NK-92 treated with Interleukin-12 subunit alpha and Interleukin-12 subunit beta, amount 100 ng/mL, for 24 hours (cell line): ENCODE measurements at regions not wholly inside any gene's neighbourhood (a gene's known extent, or its start where the extent isn't known, plus 50 kb on each side); places are given as distances from the start of the nearest gene placed in this dataset.

Source experiments
- DNase-seq: peaks from one replicate; lab custom pipeline; 2025; lab: John Stamatoyannopoulos, UW

DNA sequence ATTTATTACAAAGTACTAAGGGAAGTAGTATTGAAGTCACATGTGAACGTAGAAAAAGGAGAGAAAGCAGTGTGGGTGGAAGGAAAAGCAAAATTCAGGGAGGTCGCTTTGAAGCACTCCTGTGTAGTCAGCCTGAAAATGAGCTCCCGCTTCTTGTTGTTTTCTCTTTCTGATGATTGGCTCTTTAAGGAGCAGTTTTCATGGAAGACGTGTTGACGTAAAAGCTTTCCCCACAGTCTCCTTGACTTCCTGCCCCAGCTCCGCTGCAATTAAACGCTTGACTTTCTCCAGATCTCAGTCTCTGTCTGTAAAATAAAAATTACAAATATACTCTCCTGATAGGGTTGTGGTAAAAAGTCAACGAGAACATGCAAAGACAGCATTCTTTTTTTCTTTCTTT is 661.5 kb upstream of the ZP4 start:
- DNase-seq, result no peak

DNA sequence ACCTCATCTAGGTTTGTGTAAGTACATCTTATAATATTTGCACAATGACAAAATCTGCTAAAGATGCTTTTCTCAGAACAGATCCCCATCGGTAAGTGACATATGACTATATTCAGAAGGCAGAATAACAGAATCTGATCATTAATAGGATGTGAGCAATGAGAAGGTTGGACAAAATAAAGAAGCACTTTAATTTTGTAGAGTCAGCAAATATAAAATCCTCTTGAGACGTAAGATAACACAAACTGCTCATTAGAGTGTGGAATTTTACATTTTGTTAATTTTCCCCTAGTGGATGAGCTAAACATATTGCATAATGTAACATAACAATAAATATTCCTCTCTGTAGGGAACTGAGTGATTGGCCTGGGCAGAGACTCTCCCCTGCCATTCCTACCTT is 658.4 kb upstream of the ZP4 start:
- no peak for DNase-seq

DNA sequence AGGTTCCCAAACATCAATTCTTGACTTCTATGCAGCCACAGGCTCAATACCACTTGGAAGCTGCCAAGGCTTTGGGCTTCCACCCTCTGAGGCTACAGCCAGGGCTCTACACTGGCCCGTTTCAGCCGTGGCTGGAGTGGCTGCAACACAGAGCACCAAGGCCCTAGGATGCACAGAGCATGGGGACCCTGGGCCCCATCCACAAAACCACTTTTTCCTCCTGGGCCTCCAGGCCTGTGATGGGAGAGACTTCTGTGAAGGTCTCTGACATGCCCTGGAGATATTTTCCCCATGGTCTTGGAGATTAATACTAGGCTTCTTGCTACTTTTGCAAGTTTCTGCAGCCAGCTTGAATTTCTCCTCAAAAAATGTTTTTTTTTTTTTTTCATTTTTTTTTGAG is 655.4 kb upstream of the ZP4 start:
- DNase-seq, result no peak

DNA sequence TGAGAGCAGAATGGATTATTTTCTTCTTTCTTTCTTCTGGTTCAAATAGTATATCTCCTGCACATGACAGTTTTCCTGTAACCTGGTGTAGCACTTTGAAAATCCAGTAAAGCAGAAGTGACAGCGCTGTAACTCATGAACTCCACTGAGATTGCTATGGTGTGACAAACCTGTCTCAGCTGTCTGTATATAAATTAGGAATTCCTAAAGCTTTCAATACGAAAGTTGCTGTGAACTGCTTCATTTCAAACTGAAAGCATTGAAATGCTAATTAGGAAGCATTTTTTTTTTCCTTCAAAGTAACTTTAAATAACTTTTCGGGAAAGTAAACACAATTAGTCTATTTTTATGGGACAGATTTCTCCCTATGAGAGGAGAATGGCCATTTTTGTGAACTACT is 646.9 kb upstream of the ZP4 start:
- DNase-seq, result no peak

DNA sequence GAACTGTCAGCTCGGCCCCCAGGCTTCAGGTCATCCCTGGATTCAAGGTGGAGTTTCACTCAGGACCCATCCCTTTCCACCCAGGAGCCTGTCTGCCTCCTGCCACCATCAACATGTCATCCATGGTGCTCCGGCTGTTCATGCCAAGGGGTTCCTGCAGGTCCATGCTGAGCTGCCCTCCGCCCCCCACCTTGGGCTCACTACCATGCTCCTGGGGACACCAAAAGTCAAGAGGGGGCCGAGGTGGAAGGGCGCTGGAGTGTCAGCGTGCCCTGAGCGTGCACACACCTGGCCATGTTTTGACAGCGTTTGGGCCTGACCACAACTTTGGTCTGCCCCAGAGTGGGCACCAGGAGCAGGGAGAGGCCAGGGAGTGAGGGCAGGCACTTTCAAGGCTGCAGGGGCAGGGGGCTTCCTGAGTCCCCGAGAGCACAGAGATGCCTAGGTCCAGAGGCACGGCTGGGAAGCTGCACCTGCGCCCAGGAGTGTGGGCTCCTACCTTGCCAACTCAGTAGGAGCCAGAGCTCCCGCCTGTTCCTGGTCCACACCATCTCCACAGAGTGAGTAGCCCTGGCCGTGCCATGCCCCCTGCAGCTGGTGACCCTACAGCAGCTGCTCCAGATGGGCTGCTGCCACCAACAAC is 639.6 kb upstream of the ZP4 start:
- DNase-seq, result no peak

DNA sequence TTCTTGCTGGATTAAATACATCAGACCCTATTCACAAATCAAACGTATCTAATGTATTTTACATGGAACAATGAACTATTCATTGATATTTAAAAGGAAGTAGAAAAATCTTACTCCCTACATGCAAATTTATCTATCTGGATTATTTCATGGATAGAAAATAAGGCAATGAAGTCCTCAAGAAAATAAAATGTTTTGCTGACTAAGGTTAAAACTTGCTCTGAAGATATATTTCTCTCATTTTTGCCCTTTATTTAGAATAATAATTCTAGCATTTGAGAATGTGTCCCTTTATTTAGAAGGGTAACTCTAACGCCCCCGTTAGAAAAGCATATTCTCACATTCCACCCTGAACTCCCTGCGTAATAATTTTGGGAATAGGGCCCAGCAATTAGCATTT is 627.0 kb upstream of the ZP4 start:
- DNase-seq, result no peak

DNA sequence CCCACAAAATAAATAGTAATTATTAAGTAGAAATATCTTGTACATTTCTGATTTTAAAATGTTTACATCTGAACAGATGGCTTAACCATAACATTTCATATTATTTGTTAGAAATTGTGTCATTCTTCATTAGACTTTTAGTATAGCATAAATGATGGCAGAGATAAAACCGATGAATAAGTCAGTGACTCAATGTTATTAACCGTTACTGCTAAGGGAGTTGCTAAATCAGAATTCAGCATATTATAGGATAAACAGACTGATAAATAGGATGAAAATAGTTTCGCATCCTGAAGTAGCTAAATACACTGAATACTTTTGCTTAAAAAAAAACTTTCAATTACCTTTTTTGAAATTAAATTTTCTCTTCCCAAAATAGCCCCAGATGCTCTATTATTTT is 610.6 kb upstream of the ZP4 start:
- no peak for DNase-seq

DNA sequence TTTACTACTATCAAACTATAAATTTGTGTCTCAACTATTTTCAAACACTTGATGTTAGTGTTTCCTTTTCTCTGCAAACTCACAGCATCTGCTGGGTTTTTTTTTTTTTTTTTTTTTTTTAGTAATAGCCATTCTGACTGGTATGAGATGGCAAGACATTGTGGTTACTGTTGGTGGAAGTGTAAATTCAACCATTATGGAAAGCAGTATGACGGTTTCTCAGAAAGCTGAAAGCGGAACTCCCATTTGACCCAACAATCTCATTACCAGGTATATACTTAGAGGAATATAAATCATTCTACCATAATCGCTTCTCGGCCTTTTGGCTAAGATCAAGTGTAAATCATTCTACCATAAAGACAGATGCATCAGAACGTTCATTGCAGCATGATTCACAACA is 608.3 kb upstream of the ZP4 start:
- no peak for DNase-seq

DNA sequence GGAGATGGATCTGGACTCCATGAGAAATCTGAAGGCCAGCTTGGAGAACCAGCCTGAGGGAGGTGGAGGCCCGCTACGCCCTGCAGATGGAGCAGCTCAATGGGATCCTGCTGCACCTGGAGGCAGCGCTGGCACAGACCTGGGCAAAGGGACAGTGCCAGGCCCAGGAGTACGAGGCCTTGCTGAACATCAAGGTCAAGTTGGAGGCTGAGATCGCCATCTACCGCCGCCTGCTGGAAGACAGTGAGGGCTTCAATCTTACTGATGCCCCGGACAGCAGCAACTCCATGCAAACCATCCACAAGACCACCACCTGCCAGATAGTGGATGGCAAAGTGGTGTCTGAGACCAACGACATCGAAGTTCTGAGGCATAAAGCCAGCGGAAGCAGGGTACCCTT is 601.5 kb upstream of the ZP4 start:
- DNase-seq, result no peak

DNA sequence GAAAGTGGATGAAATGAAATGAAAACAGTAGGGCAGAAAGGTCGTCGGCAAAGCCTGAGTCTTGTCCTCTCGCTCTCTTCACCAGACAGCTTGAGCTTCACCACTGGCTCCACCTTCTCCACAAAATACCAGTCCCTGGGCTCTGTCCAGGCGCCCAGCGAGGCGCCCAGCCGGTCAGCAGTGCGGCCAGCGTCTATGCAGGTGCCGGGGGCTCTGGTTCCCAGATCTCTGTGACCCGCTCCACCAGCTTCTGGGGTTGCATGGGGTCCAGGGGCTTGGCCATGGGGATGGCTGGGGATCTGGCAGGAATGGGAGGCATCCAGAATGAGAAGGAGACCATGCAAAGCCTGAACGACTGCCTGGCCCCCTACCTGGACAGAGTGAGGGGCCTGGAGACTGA is 600.5 kb upstream of the ZP4 start:
- no peak for DNase-seq

DNA sequence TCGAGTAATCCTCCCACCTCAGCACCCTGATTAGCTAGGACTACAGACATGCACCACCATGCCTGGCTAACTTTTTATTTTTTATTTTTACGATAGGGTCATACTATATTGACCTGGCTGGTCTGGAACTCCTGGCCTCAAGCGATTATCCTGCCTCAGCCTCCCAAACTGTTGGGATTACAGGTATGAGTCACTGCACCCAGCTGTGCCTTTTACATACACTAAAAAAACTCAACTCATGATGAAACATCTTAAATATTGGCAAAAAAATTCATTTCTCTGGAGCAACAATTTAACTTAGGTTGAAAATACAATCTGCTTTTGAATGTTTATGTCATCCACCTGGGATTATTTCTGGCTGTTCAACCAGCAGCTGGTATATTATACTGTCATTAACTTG is 598.3 kb upstream of the ZP4 start:
- no peak for DNase-seq

DNA sequence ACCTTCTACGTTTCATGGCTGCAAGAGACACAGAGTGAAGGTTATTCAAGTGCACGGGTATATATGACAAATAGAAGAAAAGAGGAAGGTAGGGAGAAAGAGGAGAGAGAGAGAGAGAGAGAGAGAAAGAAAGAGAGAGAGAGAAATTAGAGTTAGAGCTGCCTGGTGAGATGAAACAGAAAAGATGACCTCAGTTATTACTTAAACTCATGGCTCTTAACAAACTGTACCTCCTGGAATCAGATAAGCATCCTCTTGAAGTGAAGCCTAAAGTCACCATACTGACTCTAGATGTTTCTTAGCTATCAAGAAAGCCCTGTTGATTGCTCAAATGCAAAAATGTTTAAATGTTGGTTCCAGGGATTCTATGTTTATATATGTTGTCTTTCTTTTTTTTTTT is 597.7 kb upstream of the ZP4 start:
- DNase-seq, result no peak

DNA sequence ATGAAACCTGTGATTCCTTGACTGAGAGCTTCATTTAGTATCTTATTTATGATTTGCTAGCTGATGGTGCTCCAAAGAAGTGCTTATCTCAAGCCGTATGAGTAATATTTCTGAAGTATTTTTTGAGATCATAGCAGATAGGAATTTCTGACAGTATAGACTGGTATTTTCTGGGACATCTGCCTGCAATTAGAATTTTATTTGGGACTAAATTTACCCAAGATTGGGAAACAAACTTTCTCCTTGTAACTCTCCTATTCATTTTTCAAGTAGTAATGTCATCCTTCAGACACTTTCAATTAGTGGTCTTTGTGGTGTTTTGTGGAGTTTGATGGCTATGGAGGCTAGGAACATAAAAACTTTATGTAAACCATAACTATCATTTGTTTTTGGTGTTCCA is 597.2 kb upstream of the ZP4 start:
- no peak for DNase-seq

DNA sequence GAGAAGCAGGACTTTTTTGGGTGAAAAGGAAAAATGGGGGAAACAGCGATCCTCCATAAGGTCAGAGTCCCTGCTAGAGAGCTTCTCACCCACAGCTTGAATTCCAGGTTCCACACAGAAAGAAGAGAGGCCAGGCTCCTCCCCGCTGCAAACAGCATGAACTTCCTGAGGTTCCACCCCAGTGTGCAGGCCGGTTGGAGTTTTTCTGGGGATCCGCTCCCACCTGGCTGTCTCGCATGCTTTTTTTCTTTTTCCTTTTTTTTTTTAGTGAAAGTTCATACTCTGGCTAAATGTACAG is 595.1 kb upstream of the ZP4 start:
- no peak for DNase-seq

DNA sequence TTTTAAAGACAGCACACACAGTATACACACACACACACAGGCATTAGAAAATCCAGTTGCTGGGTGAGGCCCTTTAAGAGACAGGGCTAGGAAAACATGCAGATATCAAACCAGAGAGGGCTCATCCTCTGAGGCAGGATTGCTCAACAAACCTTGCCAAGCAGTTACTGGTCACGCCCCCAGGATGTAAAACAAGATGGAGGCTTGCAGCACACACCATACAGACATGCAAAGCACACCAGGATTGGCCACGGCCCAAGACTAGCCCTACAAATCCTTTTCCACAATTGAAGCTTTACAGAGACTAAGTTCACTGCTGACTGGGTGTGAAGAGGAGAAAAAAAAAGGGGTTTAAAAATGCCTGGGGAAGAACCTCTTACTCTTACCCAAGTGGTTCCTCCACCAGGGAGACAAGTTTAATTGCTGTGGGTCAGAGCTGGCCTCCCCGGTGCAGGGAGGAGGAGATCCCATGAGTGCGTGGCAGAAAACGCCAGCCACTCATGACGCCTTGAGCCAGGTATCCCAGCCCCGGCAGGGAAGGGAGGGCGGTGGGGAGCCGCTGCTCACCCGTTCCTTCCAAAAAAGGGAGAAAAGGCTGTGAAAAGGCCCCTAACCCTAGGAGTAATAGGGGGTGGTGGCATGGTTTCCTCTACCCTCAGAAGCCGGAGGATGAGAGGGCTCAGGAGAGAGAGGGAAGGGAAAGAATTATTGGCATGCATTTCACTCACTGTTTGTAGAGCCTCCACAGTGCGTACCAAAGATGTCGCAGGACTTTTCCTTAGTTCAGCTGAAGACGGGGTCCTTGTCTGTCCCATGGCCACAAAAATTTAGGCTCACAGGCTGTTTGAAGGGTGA is 594.6 kb upstream of the ZP4 start:
- DNase-seq, result no peak

DNA sequence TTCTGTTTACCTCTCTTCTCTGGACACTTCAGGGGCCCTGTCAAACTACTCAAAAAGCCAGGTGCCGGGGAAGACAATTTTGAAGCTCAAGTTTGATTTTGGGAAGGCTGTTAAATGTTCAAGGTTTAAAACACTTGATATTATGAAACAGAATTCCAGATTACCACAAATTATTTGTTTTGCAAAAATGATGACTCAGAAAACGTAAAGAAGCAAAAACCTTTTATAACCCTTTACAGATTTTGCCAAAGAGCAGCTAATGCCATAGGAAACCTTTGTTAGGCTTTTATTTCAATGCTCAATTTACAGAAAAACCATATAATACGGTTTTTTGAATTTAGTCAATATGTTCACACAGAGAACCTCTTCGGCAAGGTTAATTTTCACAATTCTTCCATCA is 593.4 kb upstream of the ZP4 start:
- DNase-seq, result no peak

DNA sequence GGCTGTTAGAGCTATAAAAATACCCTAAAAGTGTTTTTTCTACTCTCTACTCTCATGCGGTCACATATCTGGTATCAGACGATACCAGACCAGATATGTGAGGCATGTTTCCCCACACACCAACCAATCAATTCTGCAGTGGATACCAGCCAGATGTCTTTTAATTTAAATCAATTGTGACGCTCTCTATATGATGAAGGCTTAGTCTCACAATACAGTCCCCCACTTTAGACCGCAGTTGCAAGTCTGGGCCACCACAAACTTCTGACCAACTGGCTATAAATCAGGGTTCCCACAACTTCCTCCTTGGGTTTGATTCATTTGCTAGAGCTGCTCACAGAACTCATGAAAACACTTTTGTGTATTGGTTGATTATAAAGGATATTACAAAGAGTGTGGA is 586.1 kb upstream of the ZP4 start:
- no peak for DNase-seq

DNA sequence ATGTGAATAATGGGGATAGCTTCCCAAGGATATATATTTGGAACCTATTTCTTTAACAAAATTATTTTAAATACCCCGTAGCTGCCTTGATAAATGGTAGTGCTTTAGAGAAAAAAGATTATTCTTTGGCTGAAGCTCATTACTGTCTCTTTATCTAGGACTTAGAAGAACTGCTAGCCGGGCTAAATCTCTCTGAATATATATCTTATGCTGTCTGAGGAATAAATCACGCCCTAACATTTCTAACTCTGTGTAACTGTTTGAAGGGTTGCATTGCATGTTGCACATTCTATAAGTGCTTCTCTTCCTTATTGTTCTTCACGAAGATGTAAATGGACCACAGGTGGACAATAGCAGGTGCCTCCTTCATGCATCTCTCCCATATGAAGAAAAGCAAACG is 585.0 kb upstream of the ZP4 start:
- DNase-seq, result no peak

DNA sequence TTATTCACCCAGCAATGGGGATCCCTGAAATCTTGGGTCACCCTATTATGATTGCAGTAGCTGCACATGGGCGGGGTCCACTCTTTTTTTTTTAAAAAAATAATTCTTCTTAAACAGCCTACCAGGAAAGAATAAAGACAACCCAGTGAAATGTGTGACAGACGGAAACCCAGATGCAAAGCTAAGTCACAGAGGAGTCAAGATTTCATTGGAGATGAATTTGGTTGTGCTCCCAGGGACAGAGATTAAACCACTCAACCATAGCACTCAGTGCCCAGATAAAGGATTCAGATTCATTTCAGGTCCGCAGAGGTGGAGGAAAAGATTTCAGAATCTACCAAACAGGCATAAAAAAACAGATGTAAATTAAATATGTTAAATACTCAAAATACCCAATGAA is 583.5 kb upstream of the ZP4 start:
- DNase-seq, result no peak

DNA sequence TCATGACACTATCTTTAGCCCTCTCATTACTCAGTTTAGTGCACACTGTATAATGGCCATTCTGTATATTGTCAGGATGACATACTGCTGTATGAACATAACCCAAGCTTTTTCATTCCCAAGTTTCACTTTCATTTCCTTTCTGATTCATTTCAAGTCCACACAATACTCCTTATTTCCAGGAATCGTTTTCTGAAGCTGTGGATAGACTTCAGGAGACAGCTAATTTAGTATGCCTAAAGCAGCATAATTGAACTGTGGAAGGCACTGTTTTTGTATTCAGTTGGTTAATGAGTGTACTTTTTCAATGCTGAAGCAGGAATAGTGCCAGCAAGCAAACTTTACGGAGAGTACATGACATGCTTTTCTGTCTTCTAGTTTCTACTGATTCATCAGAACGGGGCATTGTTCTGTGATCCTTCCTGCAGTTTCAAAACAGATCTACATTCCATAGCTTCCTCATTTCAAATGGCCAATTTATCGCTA is 578.5 kb upstream of the ZP4 start:
- DNase-seq, result no peak

DNA sequence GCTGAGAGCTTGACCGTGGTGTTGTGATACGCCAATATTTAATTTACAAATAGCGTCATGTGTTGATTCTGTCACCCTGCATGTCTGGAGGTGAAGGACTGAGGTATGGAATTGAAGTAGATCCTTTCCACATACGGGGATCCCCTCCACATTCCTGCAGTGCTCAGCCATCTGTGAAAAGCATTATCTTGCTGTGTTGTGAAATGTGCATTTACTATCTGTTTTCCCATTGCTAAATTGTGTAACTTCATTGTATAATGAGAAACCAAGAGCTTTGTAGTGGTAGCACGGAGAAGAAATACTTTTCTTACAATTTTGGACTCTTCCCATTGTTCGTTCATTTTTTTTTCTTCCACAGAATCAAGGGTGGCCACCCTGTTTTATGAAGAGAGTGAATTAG is 577.3 kb upstream of the ZP4 start:
- no peak for DNase-seq

DNA sequence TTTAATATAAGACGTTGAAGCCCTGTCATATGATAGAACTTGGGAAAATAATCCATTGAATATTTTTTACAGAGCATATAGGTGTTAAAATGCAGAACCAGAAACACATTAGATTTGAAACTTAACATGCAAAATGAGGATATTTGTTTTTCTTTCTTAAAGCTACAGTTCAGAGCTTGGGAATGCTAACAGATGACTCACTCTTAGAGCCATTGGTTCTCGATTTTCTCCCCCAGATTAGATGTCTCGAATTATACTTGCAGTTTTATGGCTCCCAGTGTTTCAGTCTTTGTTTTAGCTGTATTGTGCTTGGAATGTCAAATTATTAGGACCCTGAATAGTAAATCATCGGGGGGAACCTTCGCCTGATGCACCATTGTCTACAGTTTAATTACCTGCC is 575.7 kb upstream of the ZP4 start:
- DNase-seq, result no peak

DNA sequence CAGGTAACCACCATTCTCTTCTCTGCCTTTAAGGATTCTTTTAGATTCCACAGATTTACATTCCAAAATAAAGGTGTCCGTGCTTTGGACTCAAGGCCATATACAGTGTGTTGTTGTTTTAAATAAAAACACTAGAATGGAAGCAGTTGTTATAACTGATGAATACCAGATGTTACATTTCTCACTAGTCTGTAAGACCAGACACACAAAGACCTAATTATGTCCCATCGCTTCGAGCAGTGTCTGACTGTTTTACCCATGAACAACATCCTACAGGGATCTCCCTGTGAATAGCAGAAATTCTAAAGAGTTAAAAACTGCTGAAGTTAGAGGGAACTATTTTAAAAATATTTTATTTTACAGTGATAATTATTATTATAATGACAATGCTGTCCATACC is 574.7 kb upstream of the ZP4 start:
- DNase-seq, result no peak

DNA sequence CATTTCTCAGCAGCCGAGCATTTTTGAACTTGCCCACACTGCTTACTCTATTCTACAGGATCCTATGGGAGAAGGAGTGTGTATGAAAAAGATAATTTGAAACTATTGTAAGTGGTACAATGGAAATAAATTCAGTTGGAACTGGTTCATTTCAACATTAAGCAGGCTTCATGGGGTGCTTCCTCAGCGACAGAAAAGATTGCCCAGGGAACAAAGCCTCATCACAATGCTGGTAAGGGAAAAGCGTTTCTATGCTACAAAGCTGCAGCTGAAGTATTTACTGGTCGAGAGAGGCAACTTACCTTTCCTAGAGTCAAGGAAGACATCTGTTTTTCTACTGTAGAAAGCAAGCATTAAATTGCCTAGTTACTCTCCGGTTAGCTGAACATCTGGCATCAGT is 568.2 kb upstream of the ZP4 start:
- no peak for DNase-seq
